Prostate gland (tissue), 2 donors: ENCODE measurements at regions not wholly inside any gene's neighbourhood (a gene's known extent, or its start where the extent isn't known, plus 50 kb on each side); places are given as distances from the start of the nearest gene placed in this dataset.

Source experiments
- POLR2A ChIP-seq: fragments of 450-650 bp; IDR thresholded peaks from one replicate; pipeline ENCODE4 v1.6.1; 2016; ENCODE audit warnings: antibody characterized with exemption, mild to moderate bottlenecking
- TF ChIP-seq, protein P1 (sequence below), 4 experiments: fragments of 200-600 bp in 2 of 4; fragments of 450-650 bp in 2 of 4; sonication (generic) in 2 of 4; IDR thresholded peaks; 1 replicate in 3 of 4; 2 replicates in 1 of 4; pipeline ENCODE4 v1.5.1; 2016 to 2019; ENCODE audit warnings: antibody characterized with exemption in 4 of 4, mild to moderate bottlenecking in 2 of 4, moderate library complexity in 2 of 4

DNA sequence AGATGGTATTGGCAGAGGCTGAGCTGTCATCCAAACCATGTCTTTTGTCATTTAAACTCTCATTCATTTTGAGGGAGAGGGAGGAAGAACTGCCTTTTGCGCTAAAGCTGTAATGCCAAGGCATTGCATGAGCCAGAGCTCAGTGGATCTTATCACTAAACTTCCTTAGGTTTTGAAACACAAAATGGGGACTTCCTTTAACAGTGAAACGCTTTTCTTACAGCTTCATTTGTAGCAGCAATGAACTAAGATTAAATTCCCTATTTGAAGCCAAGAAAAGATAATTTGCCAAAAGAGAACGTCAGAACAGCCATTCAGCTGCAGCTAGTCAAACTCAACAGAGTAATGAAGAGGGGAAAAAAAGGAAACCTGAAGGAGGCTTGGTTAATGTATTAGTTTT lies 143.5 kb upstream of the MMADHC start:
- TF ChIP-seq, protein P1, sequence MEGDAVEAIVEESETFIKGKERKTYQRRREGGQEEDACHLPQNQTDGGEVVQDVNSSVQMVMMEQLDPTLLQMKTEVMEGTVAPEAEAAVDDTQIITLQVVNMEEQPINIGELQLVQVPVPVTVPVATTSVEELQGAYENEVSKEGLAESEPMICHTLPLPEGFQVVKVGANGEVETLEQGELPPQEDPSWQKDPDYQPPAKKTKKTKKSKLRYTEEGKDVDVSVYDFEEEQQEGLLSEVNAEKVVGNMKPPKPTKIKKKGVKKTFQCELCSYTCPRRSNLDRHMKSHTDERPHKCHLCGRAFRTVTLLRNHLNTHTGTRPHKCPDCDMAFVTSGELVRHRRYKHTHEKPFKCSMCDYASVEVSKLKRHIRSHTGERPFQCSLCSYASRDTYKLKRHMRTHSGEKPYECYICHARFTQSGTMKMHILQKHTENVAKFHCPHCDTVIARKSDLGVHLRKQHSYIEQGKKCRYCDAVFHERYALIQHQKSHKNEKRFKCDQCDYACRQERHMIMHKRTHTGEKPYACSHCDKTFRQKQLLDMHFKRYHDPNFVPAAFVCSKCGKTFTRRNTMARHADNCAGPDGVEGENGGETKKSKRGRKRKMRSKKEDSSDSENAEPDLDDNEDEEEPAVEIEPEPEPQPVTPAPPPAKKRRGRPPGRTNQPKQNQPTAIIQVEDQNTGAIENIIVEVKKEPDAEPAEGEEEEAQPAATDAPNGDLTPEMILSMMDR (IDR thresholded peaks at IDR 0.05): no peak
- TF ChIP-seq POLR2A: no peak
